GM13976 (cell line): ENCODE measurements at regions not wholly inside any gene's neighbourhood (a gene's known extent, or its start where the extent isn't known, plus 50 kb on each side); places are given as distances from the start of the nearest gene placed in this dataset.
A peak's percentile ranks its signal among the peaks of the same experiment; 100 is the strongest.

Experiments
- DNase-seq: peaks from one replicate; pipeline ENCODE4 v3.0.0; 2012; ENCODE audit warnings: low spot score
- CTCF ChIP-seq: IDR thresholded peaks from 2 replicates; pipeline ENCODE4 v1.5.1; 2012; ENCODE audit warnings: borderline replicate concordance, mild to moderate bottlenecking; ENCODE audit not compliant: insufficient read depth; ENCODE audit errors: extremely low read depth, missing control alignments, control extremely low read depth
- in situ Hi-C: fragments of 300-500 bp; cut with MboI; formaldehyde crosslinking; loops from one replicate; pipeline ENCODE4 v1.12.0; 2022; ENCODE audit warnings: low sequenced_read_pairs, mixed read lengths, inconsistent platforms; ENCODE audit not compliant: unreplicated experiment

- in situ Hi-C loops, result no loop called here
These were observed 189.1 kb upstream of the PRSS1 start for GRCh38 chr7:142560166-142560565.

GRCh38 chr7:142557971-142558582 is 191.2 kb upstream of the PRSS1 start:
- peak; percentile 49 for DNase-seq
- in situ Hi-C loops, result no loop called here

More at GRCh38 chr7:142560166-142560565, 189.1 kb upstream of the PRSS1 start:
- no peak for DNase-seq
- no peak for TF ChIP-seq CTCF

GRCh38 chr7:142556740-142557139 is 192.5 kb upstream of the PRSS1 start:
- in situ Hi-C loops, result no loop called here
- no peak for TF ChIP-seq CTCF
- no peak for DNase-seq

More at GRCh38 chr7:142557971-142558582, 191.2 kb upstream of the PRSS1 start:
- peak; percentile 87 for TF ChIP-seq CTCF

GRCh38 chr7:142554560-142555532 is 194.4 kb upstream of the PRSS1 start:
- no peak for DNase-seq
- TF ChIP-seq CTCF, result no peak
- in situ Hi-C loops, result no loop called here

- no peak for DNase-seq
- no peak for TF ChIP-seq CTCF
- in situ Hi-C loops, result no loop called here
These were observed 196.1 kb upstream of the PRSS1 start for GRCh38 chr7:142553216-142553615.

- in situ Hi-C loops, result no loop called here
These were observed 200.3 kb upstream of the PRSS1 start for GRCh38 chr7:142548978-142549377.

More at GRCh38 chr7:142548978-142549377, 200.3 kb upstream of the PRSS1 start:
- no peak for DNase-seq
- TF ChIP-seq CTCF, result no peak
